ENCODE measurements at regions not wholly inside any gene's neighbourhood (a gene's known extent, or its start where the extent isn't known, plus 50 kb on each side); places are given as distances from the start of the nearest gene placed in this dataset.

GRCh38 chr10:6305401-6306321 is 102.9 kb downstream of the PFKFB3 start:
- H4K8ac ChIP-seq (ENCODE audit: low read depth, low read length) = no peak overlapping the region
- no peak overlapping the region for H2BK5ac ChIP-seq (ENCODE audit: low read length)
- no peak overlapping the region for H3K4me2 ChIP-seq (ENCODE audit: low read length)
- H2BK15ac ChIP-seq (replicated peaks; ENCODE audit: low read depth) = no peak overlapping the region
- no peak overlapping the region for H2AK5ac ChIP-seq (ENCODE audit: low read length)
- no peak overlapping the region for H3K56ac ChIP-seq (ENCODE audit: low read length)
- H3K18ac ChIP-seq (ENCODE audit: low read length) = no peak overlapping the region
- H3K9ac ChIP-seq (ENCODE audit: low read length) = no peak overlapping the region
- no peak overlapping the region for H3K4me3 ChIP-seq (ENCODE audit: low read length)
- no peak overlapping the region for H3K27ac ChIP-seq (ENCODE audit: low read depth, low read length)
- no peak overlapping the region for H3K4ac ChIP-seq (ENCODE audit: low read depth, low read length)
- H3K23ac ChIP-seq (ENCODE audit: low read length) = no peak overlapping the region
- H3K36me3 ChIP-seq (ENCODE audit: control insufficient read depth, insufficient read depth, low read length) = no peaks in the 10 kb centered on the region
- WGBS (ENCODE audit: extremely low coverage, insufficient coverage, low lambda C conversion rate) = no CpG with 5 or more reads among the region's 7 CpGs
- H3K27me3 ChIP-seq (ENCODE audit: insufficient read depth, low read length, poor library complexity) = no peaks in the 10 kb centered on the region
- H3K79me2 ChIP-seq (ENCODE audit: control insufficient read depth, insufficient read depth, low read length) = no peaks in the 10 kb centered on the region
- no peaks in the 10 kb centered on the region for H3K4me1 ChIP-seq (ENCODE audit: control insufficient read depth, low read depth, low read length)
- no peak overlapping the region for H2BK120ac ChIP-seq (ENCODE audit: low read depth, low read length)
- H4K5ac ChIP-seq (ENCODE audit: low read length) = no peak overlapping the region
- no peaks in the 10 kb centered on the region for H3K79me1 ChIP-seq (ENCODE audit: low read length)
- DNase-seq = no peak

- no CpG with 5 or more reads among the region's 4 CpGs for WGBS (ENCODE audit: extremely low coverage, insufficient coverage, low lambda C conversion rate)
Measured at GRCh38 chr10:6306917-6307316, 104.2 kb downstream of the PFKFB3 start.

GRCh38 chr10:6309816-6310215 is 107.1 kb downstream of the PFKFB3 start:
- Histone ChIP-seq H3K4me2 (ENCODE audit: low read length) (no peak overlapping the region), H3K36me3 (ENCODE audit: control insufficient read depth, insufficient read depth, low read length) (no peaks in the 10 kb centered on the region), H2BK120ac (ENCODE audit: low read depth, low read length) (no peak overlapping the region), H4K5ac (ENCODE audit: low read length) (no peak overlapping the region), H3K9ac (ENCODE audit: low read length) (no peak overlapping the region), H3K79me1 (ENCODE audit: low read length) (no peaks in the 10 kb centered on the region), H2AK5ac (ENCODE audit: low read length) (no peak overlapping the region), H3K4me1 (ENCODE audit: control insufficient read depth, low read depth, low read length) (no peaks in the 10 kb centered on the region), H3K56ac (ENCODE audit: low read length) (no peak overlapping the region), H3K23ac (ENCODE audit: low read length) (no peak overlapping the region), H3K4me3 (ENCODE audit: low read length) (no peak overlapping the region), H3K27ac (ENCODE audit: low read depth, low read length) (no peak overlapping the region), H3K18ac (ENCODE audit: low read length) (no peak overlapping the region), H4K8ac (ENCODE audit: low read depth, low read length) (no peak overlapping the region), H3K27me3 (ENCODE audit: insufficient read depth, low read length, poor library complexity) (no peaks in the 10 kb centered on the region), H2BK15ac (replicated peaks; ENCODE audit: low read depth) (no peak overlapping the region), H3K4ac (ENCODE audit: low read depth, low read length) (no peak overlapping the region), H2BK5ac (ENCODE audit: low read length) (no peak overlapping the region), H3K79me2 (ENCODE audit: control insufficient read depth, insufficient read depth, low read length) (no peaks in the 10 kb centered on the region)
- DNase-seq = no peak
- WGBS (ENCODE audit: extremely low coverage, insufficient coverage, low lambda C conversion rate) = no CpG with 5 or more reads among the region's 4 CpGs

More at GRCh38 chr10:6306917-6307316, 104.2 kb downstream of the PFKFB3 start:
- no peak overlapping the region for H2BK15ac ChIP-seq (replicated peaks; ENCODE audit: low read depth)
- no peak overlapping the region for H4K8ac ChIP-seq (ENCODE audit: low read depth, low read length)
- H3K56ac ChIP-seq (ENCODE audit: low read length) = no peak overlapping the region
- H3K4me3 ChIP-seq (ENCODE audit: low read length) = no peak overlapping the region
- H3K23ac ChIP-seq (ENCODE audit: low read length) = no peak overlapping the region
- H2BK5ac ChIP-seq (ENCODE audit: low read length) = no peak overlapping the region
- H3K4me2 ChIP-seq (ENCODE audit: low read length) = no peak overlapping the region
- no peak overlapping the region for H3K4ac ChIP-seq (ENCODE audit: low read depth, low read length)
- H3K27ac ChIP-seq (ENCODE audit: low read depth, low read length) = no peak overlapping the region
- no peaks in the 10 kb centered on the region for H3K79me2 ChIP-seq (ENCODE audit: control insufficient read depth, insufficient read depth, low read length)
- no peaks in the 10 kb centered on the region for H3K36me3 ChIP-seq (ENCODE audit: control insufficient read depth, insufficient read depth, low read length)
- H3K79me1 ChIP-seq (ENCODE audit: low read length) = no peaks in the 10 kb centered on the region
- H3K4me1 ChIP-seq (ENCODE audit: control insufficient read depth, low read depth, low read length) = no peaks in the 10 kb centered on the region
- H3K9ac ChIP-seq (ENCODE audit: low read length) = no peak overlapping the region
- H4K5ac ChIP-seq (ENCODE audit: low read length) = no peak overlapping the region
- no peak overlapping the region for H2AK5ac ChIP-seq (ENCODE audit: low read length)
- no peak overlapping the region for H3K18ac ChIP-seq (ENCODE audit: low read length)
- DNase-seq = no peak
- no peak overlapping the region for H2BK120ac ChIP-seq (ENCODE audit: low read depth, low read length)
- no peaks in the 10 kb centered on the region for H3K27me3 ChIP-seq (ENCODE audit: insufficient read depth, low read length, poor library complexity)

- H3K79me1 ChIP-seq (ENCODE audit: low read length) = no peaks in the 10 kb centered on the region
- no peak overlapping the region for H3K4me3 ChIP-seq (ENCODE audit: low read length)
- H3K79me2 ChIP-seq (ENCODE audit: control insufficient read depth, insufficient read depth, low read length) = no peaks in the 10 kb centered on the region
- WGBS (ENCODE audit: extremely low coverage, insufficient coverage, low lambda C conversion rate) = no CpG with 5 or more reads among the region's 4 CpGs
- no peak overlapping the region for H2BK120ac ChIP-seq (ENCODE audit: low read depth, low read length)
- H2BK15ac ChIP-seq (replicated peaks; ENCODE audit: low read depth) = no peak overlapping the region
- H3K4me2 ChIP-seq (ENCODE audit: low read length) = no peak overlapping the region
- no peak overlapping the region for H2BK5ac ChIP-seq (ENCODE audit: low read length)
- no peak overlapping the region for H2AK5ac ChIP-seq (ENCODE audit: low read length)
- no peak overlapping the region for H3K9ac ChIP-seq (ENCODE audit: low read length)
- no peaks in the 10 kb centered on the region for H3K27me3 ChIP-seq (ENCODE audit: insufficient read depth, low read length, poor library complexity)
- H4K8ac ChIP-seq (ENCODE audit: low read depth, low read length) = no peak overlapping the region
- no peak overlapping the region for H3K4ac ChIP-seq (ENCODE audit: low read depth, low read length)
- H3K36me3 ChIP-seq (ENCODE audit: control insufficient read depth, insufficient read depth, low read length) = no peaks in the 10 kb centered on the region
- H4K5ac ChIP-seq (ENCODE audit: low read length) = no peak overlapping the region
- no peaks in the 10 kb centered on the region for H3K4me1 ChIP-seq (ENCODE audit: control insufficient read depth, low read depth, low read length)
- H3K23ac ChIP-seq (ENCODE audit: low read length) = no peak overlapping the region
- H3K27ac ChIP-seq (ENCODE audit: low read depth, low read length) = no peak overlapping the region
- DNase-seq = no peak
- H3K18ac ChIP-seq (ENCODE audit: low read length) = peak overlapping the region; percentile 77
- H3K56ac ChIP-seq (ENCODE audit: low read length) = no peak overlapping the region
Measured at GRCh38 chr10:6310977-6311376, 108.2 kb downstream of the PFKFB3 start.

- no peaks in the 10 kb centered on the region for H3K36me3 ChIP-seq (ENCODE audit: control insufficient read depth, insufficient read depth, low read length)
- H3K27me3 ChIP-seq (ENCODE audit: insufficient read depth, low read length, poor library complexity) = no peaks in the 10 kb centered on the region
- H3K79me1 ChIP-seq (ENCODE audit: low read length) = no peaks in the 10 kb centered on the region
- H2BK5ac ChIP-seq (ENCODE audit: low read length) = no peak overlapping the region
- H3K4me3 ChIP-seq (ENCODE audit: low read length) = no peak overlapping the region
- H3K18ac ChIP-seq (ENCODE audit: low read length) = no peak overlapping the region
- H3K23ac ChIP-seq (ENCODE audit: low read length) = no peak overlapping the region
- no peak overlapping the region for H3K4me2 ChIP-seq (ENCODE audit: low read length)
- no CpG with 5 or more reads among the region's 11 CpGs for WGBS (ENCODE audit: extremely low coverage, insufficient coverage, low lambda C conversion rate)
- DNase-seq = no peak
- no peak overlapping the region for H3K27ac ChIP-seq (ENCODE audit: low read depth, low read length)
- no peaks in the 10 kb centered on the region for H3K4me1 ChIP-seq (ENCODE audit: control insufficient read depth, low read depth, low read length)
- no peak overlapping the region for H2BK120ac ChIP-seq (ENCODE audit: low read depth, low read length)
- H2AK5ac ChIP-seq (ENCODE audit: low read length) = no peak overlapping the region
- no peak overlapping the region for H3K9ac ChIP-seq (ENCODE audit: low read length)
- H4K8ac ChIP-seq (ENCODE audit: low read depth, low read length) = no peak overlapping the region
- no peak overlapping the region for H2BK15ac ChIP-seq (replicated peaks; ENCODE audit: low read depth)
- no peak overlapping the region for H4K5ac ChIP-seq (ENCODE audit: low read length)
- no peaks in the 10 kb centered on the region for H3K79me2 ChIP-seq (ENCODE audit: control insufficient read depth, insufficient read depth, low read length)
- no peak overlapping the region for H3K4ac ChIP-seq (ENCODE audit: low read depth, low read length)
- no peak overlapping the region for H3K56ac ChIP-seq (ENCODE audit: low read length)
Measured at GRCh38 chr10:6311700-6312330, 109.1 kb downstream of the PFKFB3 start.

Measured in mesendoderm (in vitro differentiated cells).